Left ventricle myocardium superior (tissue), 1 donor: ENCODE measurements at regions not wholly inside any gene's neighbourhood (a gene's known extent, or its start where the extent isn't known, plus 50 kb on each side); places are given as distances from the start of the nearest gene placed in this dataset.

Source experiments
- ATAC-seq: fragments of 200-7000 bp; cut with Tn5 transposase; one replicate; pipeline ENCODE4 v1.9.1; 2020; ENCODE audit warnings: mild to moderate bottlenecking, moderate library complexity
- DNase-seq: peaks from one replicate; pipeline ENCODE4 v3.0.0-alpha.2; 2020
- intact Hi-C: fragments of 100-400 bp; cut with micrococcal nuclease; formaldehyde crosslinking; loops from one replicate; pipeline ENCODE4 v1.11.0; 2022
- donor health status: DM: no; HTN: yes; CAD: no; lungs with severe emphysema.

DNA sequence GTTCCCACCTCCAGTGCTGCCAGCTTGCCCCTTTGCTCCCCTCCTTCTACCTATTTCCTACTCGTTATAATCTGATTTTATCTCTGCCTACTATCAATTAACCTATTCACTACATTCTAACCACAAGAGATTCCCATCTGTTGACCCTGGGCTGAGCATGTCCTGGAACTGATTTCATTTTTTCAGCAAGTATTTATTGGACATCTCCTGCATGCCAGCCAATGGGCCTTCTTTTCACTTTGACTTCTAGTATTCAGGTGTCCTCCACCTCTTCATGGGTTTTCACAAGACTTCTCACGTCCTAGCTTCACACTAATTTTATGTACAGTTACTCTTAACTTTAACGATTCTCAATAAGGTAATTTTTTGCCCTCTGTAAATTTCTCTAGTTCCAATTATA lies 282.7 kb upstream of the KLHL1 start:
- no peak for DNase-seq
- intact Hi-C loops = no loop called here
- no peak for ATAC-seq

- intact Hi-C loops = no loop called here
- DNase-seq = no peak
- no peak for ATAC-seq
Observed at GRCh38 chr13:70390064-70390463, 281.8 kb upstream of the KLHL1 start.

GRCh38 chr13:70388935-70389334 lies 280.7 kb upstream of the KLHL1 start:
- intact Hi-C loops = no loop called here
- no peak for ATAC-seq

DNA sequence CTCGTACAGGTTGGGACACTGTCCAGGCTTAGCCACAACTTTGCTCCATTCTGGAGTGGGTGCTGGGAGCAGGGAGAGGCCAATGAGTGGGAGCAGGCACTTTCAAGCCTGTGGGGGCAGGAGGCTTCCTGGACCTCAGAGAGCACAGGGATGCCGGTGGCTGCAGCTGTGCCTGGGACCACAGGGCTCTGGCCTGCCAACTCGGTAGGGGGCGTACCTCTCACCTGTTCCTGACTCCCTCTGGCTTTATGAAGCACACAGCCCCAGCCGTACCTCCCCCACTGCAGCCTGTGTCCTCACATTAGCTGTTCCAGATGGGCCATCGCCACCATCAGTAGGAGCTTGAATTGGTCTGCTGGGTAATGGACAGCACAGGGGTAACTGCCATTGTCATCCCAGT lies 278.7 kb upstream of the KLHL1 start:
- intact Hi-C loops = no loop called here
- no peak for DNase-seq
- ATAC-seq = no peak

More at GRCh38 chr13:70388935-70389334, 280.7 kb upstream of the KLHL1 start:
- DNase-seq = no peak

- intact Hi-C loops = no loop called here
- DNase-seq (no peak), ATAC-seq (no peak)
Observed at GRCh38 chr13:70385852-70386251, 277.6 kb upstream of the KLHL1 start.

DNA sequence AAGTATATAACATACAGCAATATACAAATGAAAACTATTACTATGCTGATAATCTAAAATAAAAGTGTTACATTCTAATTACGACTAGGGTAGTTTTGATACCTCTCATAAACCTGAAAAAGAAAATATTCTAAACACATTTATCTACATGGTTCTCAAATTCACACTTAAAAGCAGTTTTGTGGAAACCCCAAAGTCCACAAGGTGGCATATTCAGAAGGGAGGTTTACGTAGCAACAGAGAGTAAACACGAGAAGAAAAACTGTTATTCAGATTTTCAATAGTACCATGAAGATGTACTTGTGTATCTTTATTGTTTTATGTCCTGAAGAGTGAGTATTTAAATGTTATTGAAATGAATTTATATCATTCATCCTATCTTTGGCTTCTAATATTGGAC lies 275.9 kb upstream of the KLHL1 start:
- intact Hi-C loops = no loop called here
- ATAC-seq (no peak), DNase-seq (no peak)

DNA sequence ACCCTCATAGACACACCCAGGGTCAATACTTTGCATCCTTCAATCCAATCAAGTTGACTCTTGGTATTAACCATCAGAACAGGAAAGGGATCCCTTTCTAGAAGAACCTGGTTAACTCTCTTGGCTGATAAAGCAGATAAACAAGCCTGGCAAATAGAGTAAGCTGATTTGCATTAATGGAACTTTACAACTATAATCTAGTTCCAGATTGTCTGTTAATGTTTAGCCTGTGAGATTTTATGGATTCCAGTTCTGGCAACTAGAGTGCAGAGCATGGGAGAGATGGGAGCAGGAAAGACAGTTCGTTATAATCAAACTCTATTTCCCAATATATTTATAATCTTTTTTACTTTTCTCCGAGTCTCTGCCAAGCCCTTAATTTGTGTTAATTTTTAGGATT lies 272.6 kb upstream of the KLHL1 start:
- ATAC-seq = no peak
- intact Hi-C loops = no loop called here
- DNase-seq = no peak

GRCh38 chr13:70375718-70376117 lies 267.5 kb upstream of the KLHL1 start:
- no peak for DNase-seq
- no peak for ATAC-seq
- intact Hi-C loops = no loop called here

- intact Hi-C loops = no loop called here
- ATAC-seq (no peak), DNase-seq (no peak)
Observed at GRCh38 chr13:70370924-70371323, 262.7 kb upstream of the KLHL1 start.

GRCh38 chr13:70366720-70367119 lies 258.5 kb upstream of the KLHL1 start:
- intact Hi-C loops = no loop called here
- DNase-seq (no peak), ATAC-seq (no peak)

DNA sequence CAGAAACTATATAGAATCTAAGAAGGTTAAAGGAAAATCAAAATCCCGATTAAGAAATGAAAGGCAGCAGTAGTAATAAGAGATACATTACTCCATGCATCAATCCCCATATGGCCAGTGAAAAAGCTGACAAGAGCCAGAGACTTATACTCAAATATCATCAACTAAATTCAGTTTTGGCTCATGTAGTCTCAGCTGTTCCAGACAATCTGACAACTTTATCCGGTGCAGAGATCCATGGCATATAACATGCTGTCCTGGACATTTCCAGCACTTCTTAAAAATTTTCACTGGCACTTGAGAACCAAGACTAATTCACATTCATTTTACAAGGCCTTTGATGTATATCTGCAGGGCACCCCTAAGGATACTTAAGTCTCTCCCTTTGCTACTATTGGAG lies 255.7 kb upstream of the KLHL1 start:
- DNase-seq (no peak), ATAC-seq (no peak)
- intact Hi-C loops = no loop called here

- ATAC-seq (no peak), DNase-seq (no peak)
- intact Hi-C loops = no loop called here
Observed at GRCh38 chr13:70362820-70363570, 254.7 kb upstream of the KLHL1 start.

DNA sequence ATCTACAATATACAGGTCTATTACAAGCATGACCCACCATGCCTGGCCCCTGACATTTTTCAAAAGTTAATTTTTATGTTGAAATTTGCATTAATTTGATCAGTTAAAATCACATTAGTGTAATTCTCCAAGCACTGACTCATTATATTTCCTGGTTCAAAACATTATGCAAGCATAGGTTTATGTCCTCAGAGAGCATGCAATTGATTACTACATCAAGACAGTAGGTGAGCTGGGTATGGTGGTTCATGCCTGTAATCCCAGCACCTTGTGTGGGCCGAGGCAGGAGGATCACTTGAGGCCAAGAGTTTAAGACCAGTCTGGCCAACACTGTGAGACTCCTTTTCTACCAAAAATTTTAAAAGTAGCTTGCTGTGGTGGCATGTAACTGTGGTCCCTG lies 248.8 kb upstream of the KLHL1 start:
- ATAC-seq (no peak), DNase-seq (no peak)

GRCh38 chr13:70353096-70353495 lies 244.8 kb upstream of the KLHL1 start:
- DNase-seq = no peak
- no peak for ATAC-seq
- intact Hi-C loops = no loop called here

More for the DNA sequence above, 248.8 kb upstream of the KLHL1 start:
- intact Hi-C loops = no loop called here

GRCh38 chr13:70347947-70348620 lies 239.8 kb upstream of the KLHL1 start:
- ATAC-seq (no peak), DNase-seq (no peak)
- intact Hi-C loops = no loop called here

DNA sequence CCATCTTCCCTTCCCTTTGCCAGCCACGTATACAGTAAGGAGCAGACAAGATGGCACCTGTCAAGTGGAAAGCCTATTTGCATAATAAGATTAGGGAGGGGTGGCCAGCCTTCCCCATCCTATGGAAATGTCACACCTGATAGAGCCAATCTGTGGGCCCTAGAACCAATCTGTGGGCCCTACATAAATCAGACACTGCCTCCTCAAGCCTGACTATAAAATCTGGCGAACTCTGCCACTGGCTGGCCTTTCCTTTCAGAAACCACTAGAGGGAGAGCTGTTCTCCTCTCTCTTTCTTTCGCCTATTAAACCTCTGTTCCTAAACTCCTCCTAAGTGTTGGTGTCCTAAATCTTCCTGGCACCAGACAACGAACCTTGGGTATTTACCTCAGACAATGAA lies 231.5 kb upstream of the KLHL1 start:
- no peak for ATAC-seq
- DNase-seq = no peak
- intact Hi-C loops = no loop called here

GRCh38 chr13:70338609-70339008 lies 230.4 kb upstream of the KLHL1 start:
- no peak for DNase-seq
- no peak for ATAC-seq
- intact Hi-C loops = no loop called here

DNA sequence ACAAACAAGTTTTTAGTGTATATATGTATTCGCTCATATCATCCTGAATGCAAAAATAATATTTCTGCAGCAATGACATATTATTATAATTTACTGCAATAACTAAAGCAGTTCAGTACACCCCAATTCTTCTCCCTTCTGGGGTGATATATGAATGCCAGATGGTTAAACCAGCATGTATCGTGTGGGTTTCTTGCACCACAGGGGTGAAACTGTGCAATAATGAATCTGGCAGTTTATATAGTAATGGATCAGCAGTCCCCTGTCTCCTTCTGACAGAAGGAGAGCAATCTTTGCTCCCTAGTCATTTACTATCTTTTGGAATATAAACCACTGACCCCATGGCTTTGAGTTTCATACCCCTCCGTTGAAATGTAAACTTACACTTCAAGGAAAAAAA lies 228.6 kb upstream of the KLHL1 start:
- DNase-seq (no peak), ATAC-seq (no peak)
- intact Hi-C loops = no loop called here

- no peak for DNase-seq
- intact Hi-C loops = no loop called here
- no peak for ATAC-seq
Observed at GRCh38 chr13:70333752-70334151, 225.5 kb upstream of the KLHL1 start.

- ATAC-seq (no peak), DNase-seq (no peak)
- intact Hi-C loops = no loop called here
Observed at GRCh38 chr13:70330697-70331361, 222.6 kb upstream of the KLHL1 start.

- intact Hi-C loops = no loop called here
- ATAC-seq = no peak
Observed at GRCh38 chr13:70324519-70324918, 216.3 kb upstream of the KLHL1 start.

More at GRCh38 chr13:70324519-70324918, 216.3 kb upstream of the KLHL1 start:
- DNase-seq = no peak
